ENCODE measurements at regions not wholly inside any gene's neighbourhood (a gene's known extent, or its start where the extent isn't known, plus 50 kb on each side); places are given as distances from the start of the nearest gene placed in this dataset.
"Not testable (repeated sequence)": the region's sequence is repeated elsewhere in the genome, so short reads cannot be mapped to it uniquely, and the experiment has no call there.

DNA sequence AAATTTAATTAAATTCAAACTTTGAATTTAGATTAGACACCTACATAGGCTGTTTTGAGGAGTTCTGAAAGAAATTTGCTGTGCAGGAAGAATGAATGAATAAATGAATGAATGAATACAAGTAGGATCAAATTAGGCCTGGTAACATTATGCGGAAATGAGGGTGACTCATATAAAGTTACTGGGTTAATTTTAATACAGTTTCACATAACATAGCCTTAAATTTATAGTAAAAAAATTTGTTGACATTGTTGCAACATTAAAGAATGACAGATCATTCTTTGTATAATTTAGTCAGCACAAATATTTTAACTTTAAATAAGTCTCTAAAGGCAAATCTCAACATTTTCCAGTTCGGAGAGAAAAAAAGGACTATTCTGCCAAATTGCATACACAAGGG, 1293.1 kb upstream of the SLC39A10 start:
- intact Hi-C loops (cut with DNase I), result no loop called here
- no peak for DNase-seq (ENCODE audit: missing footprints)
- no peak for ATAC-seq

DNA sequence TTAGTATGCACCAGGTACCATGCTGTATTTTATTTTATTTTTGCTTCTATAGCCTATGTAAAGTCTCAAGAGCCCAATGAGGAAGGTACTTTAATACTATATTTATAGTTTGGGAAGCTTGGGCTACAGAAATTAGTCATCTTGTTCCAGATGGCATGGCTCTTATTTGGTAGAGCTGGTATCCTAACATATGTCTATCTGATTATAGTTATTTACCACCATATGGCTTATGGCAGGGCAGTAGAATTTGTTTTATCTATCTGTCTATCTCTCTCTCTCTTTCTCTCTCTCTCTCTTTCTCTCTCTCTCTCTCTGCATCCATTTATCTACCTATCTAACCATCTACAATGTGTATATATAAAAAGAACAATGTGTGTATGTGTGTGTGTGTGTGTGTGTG, 1293.7 kb upstream of the SLC39A10 start:
- ATAC-seq (no peak), DNase-seq (ENCODE audit: missing footprints) (no peak)
- intact Hi-C loops (cut with DNase I), result no loop called here

- ATAC-seq (no peak), DNase-seq (ENCODE audit: missing footprints) (no peak)
- intact Hi-C loops (cut with DNase I), result no loop called here
Observed at GRCh38 chr2:194352505-194352904, 1304.5 kb upstream of the SLC39A10 start.

DNA sequence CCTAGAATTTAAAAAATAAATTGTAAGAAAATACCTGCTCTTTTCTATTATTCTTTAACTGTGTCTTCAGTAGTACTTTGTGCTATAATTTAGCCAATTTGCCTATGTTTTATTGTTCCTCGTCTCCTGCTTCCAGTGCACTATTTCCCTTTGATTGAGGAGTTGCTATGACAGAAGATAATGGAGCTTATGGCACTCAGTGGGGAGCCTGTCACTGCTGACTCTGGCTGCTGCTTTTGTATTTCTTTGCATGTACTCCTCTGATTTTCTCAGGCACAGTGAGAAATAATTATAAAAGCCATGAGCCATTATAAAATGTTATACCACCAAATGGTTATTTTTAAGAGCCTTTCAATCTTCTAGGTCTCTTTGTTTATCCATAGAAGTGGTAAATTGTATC, 1310.8 kb upstream of the SLC39A10 start:
- intact Hi-C loops (cut with DNase I), result no loop called here
- ATAC-seq (no peak), DNase-seq (ENCODE audit: missing footprints) (no peak)

DNA sequence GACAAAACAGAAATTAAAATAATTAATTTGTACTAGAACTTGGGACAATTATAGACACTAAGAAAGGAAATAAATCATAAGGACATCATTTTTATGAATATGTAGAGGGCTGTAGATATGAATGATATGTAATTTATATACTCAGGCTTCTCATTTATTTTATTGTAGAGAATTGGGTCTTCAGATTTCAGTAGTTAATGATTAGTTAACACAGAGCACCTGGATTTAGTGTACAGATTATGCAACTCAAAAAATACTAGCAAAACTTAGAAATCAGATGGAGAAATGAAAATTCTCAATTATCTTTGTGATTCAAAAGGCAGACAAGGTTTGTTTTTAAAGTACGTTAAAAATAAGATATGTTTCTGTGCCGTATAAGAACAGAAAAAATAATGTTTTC, 1311.7 kb upstream of the SLC39A10 start:
- ATAC-seq, result no peak
- intact Hi-C loops (cut with DNase I), result no loop called here
- DNase-seq (ENCODE audit: missing footprints), result no peak

DNA sequence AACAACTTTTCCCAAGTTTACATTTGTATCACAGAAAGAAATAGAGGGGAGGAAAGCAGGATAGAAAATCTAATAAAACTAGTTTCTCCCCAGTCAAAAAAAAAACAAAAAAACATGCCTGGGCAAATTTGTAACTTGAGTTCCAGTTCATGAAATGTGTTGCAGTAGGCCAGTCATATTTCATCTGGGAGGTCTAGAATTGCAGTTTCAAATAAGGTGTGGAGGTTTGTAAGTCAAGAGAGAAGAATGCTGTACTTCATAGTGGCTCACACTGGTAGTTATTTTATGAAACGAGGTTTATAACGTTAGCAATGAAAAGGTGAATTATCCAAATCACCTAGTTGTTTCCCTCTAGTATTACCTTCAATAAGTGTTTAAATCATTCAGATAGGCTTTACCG, 1313.9 kb upstream of the SLC39A10 start:
- no peak for ATAC-seq
- intact Hi-C loops (cut with DNase I), result no loop called here
- no peak for DNase-seq (ENCODE audit: missing footprints)

- DNase-seq (ENCODE audit: missing footprints) (no peak), ATAC-seq (no peak)
- intact Hi-C loops (cut with DNase I), result no loop called here
Observed at GRCh38 chr2:194332799-194333490, 1324.1 kb upstream of the SLC39A10 start.

DNA sequence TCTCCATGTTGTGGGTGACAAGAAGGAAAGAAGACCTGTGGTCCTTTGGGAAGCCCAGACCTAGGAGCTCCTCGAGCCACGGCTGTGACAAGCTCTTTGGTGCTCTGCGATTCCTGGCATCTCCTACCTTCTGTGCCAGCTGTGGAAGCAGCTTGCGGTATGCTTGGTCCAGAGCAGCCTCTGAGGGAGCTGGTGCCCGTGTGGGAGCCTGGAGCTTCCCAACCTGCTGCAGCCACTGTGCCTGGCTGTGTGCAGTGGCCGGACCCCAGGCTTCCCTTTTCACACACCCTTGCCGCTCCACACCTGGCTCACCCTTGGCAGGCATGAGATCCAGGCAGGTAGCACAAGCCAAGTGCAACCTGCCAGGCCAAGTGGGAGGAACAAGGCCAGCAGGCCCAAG, 1328.6 kb upstream of the SLC39A10 start:
- DNase-seq (ENCODE audit: missing footprints) (peak; percentile 32), ATAC-seq (no peak)
- intact Hi-C loops (cut with DNase I), result no loop called here

- DNase-seq (ENCODE audit: missing footprints), result peak; percentile 34
- ATAC-seq, result no peak
- intact Hi-C loops (cut with DNase I), result no loop called here
Observed at GRCh38 chr2:194327196-194327888, 1329.7 kb upstream of the SLC39A10 start.

GRCh38 chr2:194323740-194324139, 1333.3 kb upstream of the SLC39A10 start:
- ATAC-seq (no peak), DNase-seq (ENCODE audit: missing footprints) (no peak)
- intact Hi-C loops (cut with DNase I), result no loop called here

GRCh38 chr2:194320520-194320919, 1336.5 kb upstream of the SLC39A10 start:
- intact Hi-C loops (cut with DNase I), result no loop called here
- ATAC-seq (no peak), DNase-seq (ENCODE audit: missing footprints) (no peak)

DNA sequence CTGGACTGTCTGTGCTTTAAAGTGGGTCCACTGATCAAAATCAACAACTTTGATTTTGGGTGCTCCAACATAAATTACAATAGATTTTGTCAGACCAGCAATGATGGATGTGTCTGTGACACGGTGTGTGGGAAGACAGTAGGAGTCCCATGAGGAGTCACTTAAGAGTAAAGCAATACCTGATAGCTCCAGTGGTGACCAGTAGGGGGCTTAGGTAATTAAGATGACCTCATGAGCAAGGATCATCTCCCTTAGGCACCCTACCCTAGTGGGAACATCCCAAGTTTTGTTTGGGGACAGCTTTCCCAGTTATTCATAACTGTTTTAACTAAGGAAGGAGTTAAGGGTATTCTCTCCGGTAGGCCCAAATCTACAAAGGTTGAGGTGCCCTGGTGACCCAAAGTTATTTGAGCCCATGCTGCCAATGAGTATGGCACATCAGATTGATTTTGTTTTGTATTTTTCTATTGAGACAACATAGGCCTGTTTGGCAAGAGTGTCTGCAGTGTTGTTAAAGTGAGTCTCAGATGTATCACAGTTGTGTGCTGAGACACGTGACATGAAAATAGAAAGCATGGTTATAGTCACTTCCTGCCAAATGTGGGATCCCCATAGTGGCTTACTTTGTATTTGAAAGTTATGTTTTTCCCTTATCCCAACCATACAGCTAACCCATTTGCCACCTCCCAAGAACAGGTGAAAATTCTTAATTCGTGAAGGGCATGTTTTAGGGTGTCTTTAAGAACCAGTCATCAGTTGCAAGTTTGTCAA, 1337.6 kb upstream of the SLC39A10 start:
- intact Hi-C loops (cut with DNase I), result no loop called here
- DNase-seq (ENCODE audit: missing footprints) (no peak), ATAC-seq (no peak)

DNA sequence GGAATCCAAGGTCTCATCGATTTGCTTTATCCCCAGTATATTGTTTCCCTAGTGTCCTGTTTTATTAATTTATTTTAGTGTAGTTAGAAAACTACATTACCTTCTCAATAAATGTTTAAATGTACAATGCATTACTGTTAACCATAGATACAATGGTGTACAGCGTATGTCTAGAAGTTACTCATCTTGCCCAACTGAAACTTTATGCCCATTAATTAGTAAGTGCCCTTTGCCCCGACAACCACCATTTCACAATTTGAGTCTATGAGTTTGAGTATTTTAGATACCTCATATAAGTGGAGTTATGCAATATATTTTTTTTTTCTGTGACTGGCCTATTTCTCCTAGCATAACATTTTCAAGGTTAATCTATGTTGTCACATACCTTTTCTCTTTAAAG, 1343.0 kb upstream of the SLC39A10 start:
- ATAC-seq, result no peak
- DNase-seq (ENCODE audit: missing footprints), result no peak
- intact Hi-C loops (cut with DNase I), result no loop called here

DNA sequence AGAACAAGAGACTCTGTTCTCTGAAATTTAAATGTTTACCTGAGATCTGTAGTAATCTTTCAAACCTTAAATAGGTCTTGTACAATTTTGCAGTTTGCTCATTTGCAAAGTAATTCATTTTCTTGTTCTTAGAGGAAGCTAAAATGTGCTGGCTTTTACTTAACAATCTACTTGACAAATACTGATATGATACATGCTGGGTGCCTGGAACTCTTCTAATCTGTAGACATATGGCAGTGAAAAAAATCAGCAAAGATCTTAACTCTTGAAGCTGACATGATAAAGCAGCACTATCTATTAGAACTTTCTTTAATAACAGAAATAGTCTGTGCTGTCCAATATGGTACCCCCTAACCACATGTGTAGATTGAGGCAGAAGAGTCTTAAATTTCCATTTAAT, 1352.8 kb upstream of the SLC39A10 start:
- intact Hi-C loops (cut with DNase I), result no loop called here
- DNase-seq (ENCODE audit: missing footprints) (no peak), ATAC-seq (no peak)

DNA sequence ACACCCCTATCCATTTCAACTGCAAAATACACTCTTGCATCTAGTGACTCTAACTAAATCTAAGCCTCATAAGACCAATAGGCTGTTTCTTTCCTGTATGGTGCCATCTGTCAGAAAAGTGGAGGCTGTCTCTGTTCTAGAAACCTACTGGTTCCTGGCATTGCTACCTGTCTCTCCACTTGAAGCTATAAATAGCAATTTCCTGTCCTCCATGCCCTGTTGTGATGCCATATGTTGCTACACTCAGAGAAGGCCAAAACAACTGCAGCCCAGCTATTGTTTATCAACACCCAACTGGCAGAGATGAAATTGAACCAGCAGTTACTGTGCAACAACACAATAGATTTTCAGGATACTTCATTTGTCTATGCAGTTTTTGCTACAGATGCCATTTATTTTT, 1355.1 kb upstream of the SLC39A10 start:
- DNase-seq (ENCODE audit: missing footprints) (no peak), ATAC-seq (no peak)
- intact Hi-C loops (cut with DNase I), result no loop called here

DNA sequence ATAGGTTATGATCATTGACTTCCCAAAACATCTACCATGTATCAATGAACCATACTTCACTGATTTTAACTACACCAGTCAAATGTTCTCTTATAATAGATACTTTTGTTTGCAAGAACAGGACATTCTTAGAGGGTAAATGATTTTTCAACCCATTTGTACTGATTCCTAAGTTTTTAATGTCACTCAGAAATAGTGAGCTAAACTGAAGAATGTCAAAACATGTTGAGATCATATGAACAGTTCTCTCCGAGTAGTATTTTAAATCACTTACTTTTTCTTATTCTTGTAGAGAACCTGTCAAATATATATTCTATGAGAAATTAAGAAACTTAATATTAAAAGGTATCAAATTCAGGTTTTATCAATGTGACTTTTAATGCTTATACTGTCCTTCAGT, 1362.9 kb upstream of the SLC39A10 start:
- intact Hi-C loops (cut with DNase I), result no loop called here
- DNase-seq (ENCODE audit: missing footprints) (no peak), ATAC-seq (no peak)

DNA sequence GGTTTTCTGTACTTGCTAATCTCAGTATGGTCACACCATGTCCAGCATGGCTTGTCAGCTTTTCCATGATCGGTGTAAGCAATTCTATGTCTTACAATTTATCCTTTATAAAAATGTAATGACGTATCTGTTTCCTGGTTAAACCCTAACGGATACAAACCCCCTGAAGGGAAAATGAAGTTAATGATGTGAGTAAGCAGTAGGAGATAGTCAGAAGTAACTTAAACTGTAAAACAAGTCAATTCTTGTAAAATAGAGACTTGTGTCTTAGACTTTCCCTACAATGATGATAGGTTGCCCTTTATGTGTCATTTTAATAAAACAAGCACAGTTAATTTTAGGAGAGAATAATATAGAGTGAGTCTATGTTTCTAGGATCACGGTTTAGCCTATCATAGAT, 1365.9 kb upstream of the SLC39A10 start:
- intact Hi-C loops (cut with DNase I), result no loop called here
- no peak for ATAC-seq
- DNase-seq (ENCODE audit: missing footprints), result no peak

- intact Hi-C loops (cut with DNase I), result no loop called here
- DNase-seq (ENCODE audit: missing footprints) (no peak), ATAC-seq (no peak)
Observed at GRCh38 chr2:194289712-194290346, 1367.2 kb upstream of the SLC39A10 start.

DNA sequence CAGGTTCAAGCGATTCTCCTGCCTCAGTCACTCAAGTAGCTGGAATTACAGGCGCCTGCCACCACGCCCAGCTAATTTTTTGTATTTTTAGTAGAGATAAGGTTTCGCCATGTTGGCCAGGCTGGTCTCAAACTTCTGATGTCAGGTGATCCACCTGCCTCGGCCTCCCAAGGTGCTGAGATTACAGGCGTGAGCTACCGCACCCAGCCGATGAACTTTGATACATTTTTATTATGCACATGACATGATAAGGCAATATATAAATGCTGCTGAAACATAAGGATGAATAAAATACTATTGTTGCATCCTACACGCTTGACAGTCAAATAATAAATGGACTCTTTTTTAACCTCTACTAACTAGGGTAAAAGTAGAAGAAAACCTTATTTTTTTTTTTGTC, 1380.4 kb upstream of the SLC39A10 start:
- ATAC-seq; intact Hi-C loops (cut with DNase I): not testable (repeated sequence)
- DNase-seq (ENCODE audit: missing footprints), result peak; percentile 11

Measured in Right ventricle myocardium inferior (tissue), 1 donor.